PFSK-1 (cell line): ENCODE measurements at regions not wholly inside any gene's neighbourhood (a gene's known extent, or its start where the extent isn't known, plus 50 kb on each side); places are given as distances from the start of the nearest gene placed in this dataset.

Experiments used
- FOXP2 ChIP-seq: optimal IDR thresholded peaks from 2 replicates; pipeline ENCODE3; 2011; ENCODE audit warnings: borderline replicate concordance, control low read depth, inconsistent platforms; ENCODE audit not compliant: insufficient read depth; ENCODE audit errors: extremely low read length, extremely low read depth
- POLR2AphosphoS5 ChIP-seq: IDR thresholded peaks from 2 replicates; pipeline ENCODE4 v1.6.1; 2012; ENCODE audit warnings: low read depth, mild to moderate bottlenecking, control low read depth, low read length, moderate library complexity
- TAF1 ChIP-seq: IDR thresholded peaks from 2 replicates; pipeline ENCODE4 v1.6.1; 2012; ENCODE audit warnings: low read length, control low read depth, borderline replicate concordance; ENCODE audit not compliant: insufficient read depth
- TF ChIP-seq, protein P1 (sequence below), 2 experiments: IDR thresholded peaks; 2 replicates each; pipeline versions ENCODE4 v1.6.1 to v1.8.0; 2011 to 2012; ENCODE audit warnings: low read depth in 2 of 2, low read length in 2 of 2, control low read depth in 1 of 2, inconsistent platforms in 1 of 2, mild to moderate bottlenecking in 1 of 2, moderate library complexity in 1 of 2; ENCODE audit not compliant: insufficient read depth in 1 of 2

DNA sequence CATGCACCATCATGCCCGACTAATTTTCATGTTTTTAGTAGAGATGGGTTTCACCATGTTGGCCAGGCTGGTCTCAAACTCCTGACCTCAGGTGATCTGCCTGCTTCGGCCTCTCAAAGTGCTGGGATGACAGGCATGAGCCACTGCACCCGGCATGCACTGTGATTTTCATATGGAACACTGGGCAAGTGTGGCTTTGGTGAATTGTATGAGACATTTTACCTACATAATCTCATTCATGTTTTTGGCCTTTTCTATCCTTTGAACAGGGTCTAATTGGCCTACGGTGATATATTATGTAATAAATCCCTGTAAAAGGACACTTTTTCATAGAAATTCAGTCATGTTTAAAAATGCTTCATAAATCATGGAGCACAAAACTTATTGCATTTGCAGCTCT is 128.7 kb upstream of the SEMA6A start:
- no peak for TF ChIP-seq POLR2AphosphoS5
- no peak for TF ChIP-seq TAF1
- TF ChIP-seq, protein P1, sequence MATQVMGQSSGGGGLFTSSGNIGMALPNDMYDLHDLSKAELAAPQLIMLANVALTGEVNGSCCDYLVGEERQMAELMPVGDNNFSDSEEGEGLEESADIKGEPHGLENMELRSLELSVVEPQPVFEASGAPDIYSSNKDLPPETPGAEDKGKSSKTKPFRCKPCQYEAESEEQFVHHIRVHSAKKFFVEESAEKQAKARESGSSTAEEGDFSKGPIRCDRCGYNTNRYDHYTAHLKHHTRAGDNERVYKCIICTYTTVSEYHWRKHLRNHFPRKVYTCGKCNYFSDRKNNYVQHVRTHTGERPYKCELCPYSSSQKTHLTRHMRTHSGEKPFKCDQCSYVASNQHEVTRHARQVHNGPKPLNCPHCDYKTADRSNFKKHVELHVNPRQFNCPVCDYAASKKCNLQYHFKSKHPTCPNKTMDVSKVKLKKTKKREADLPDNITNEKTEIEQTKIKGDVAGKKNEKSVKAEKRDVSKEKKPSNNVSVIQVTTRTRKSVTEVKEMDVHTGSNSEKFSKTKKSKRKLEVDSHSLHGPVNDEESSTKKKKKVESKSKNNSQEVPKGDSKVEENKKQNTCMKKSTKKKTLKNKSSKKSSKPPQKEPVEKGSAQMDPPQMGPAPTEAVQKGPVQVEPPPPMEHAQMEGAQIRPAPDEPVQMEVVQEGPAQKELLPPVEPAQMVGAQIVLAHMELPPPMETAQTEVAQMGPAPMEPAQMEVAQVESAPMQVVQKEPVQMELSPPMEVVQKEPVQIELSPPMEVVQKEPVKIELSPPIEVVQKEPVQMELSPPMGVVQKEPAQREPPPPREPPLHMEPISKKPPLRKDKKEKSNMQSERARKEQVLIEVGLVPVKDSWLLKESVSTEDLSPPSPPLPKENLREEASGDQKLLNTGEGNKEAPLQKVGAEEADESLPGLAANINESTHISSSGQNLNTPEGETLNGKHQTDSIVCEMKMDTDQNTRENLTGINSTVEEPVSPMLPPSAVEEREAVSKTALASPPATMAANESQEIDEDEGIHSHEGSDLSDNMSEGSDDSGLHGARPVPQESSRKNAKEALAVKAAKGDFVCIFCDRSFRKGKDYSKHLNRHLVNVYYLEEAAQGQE (IDR thresholded peaks at IDR 0.05; ENCODE audit: insufficient read depth in 1 of 2, low read depth in 2 of 2, low read length in 2 of 2) = no peak
- TF ChIP-seq FOXP2 = no peak
